ENCODE measurements at regions not wholly inside any gene's neighbourhood (a gene's known extent, or its start where the extent isn't known, plus 50 kb on each side); places are given as distances from the start of the nearest gene placed in this dataset.

- DNase-seq = no peak
- Mint-ChIP-seq H3K9me3 (peaks cover 27% of the 10 kb centered on the region), H3K4me3 (no peak overlapping the region), H3K4me1 (no peaks in the 10 kb centered on the region), H3K36me3 (ENCODE audit: low read depth) (no peaks in the 10 kb centered on the region), H3K27me3 (no peaks in the 10 kb centered on the region), H3K27ac (no peak overlapping the region)
- intact Hi-C loops (cut with micrococcal nuclease) = no loop called here
Measured at GRCh38 chr6:156026486-156027247, 571.0 kb upstream of the NOX3 start.

- H3K4me3 Mint-ChIP-seq = no peak overlapping the region
- DNase-seq = no peak
- no peak overlapping the region for H3K27ac Mint-ChIP-seq
- no peaks in the 10 kb centered on the region for H3K27me3 Mint-ChIP-seq
- H3K4me1 Mint-ChIP-seq = no peaks in the 10 kb centered on the region
- H3K9me3 Mint-ChIP-seq = peaks cover 21% of the 10 kb centered on the region
- H3K36me3 Mint-ChIP-seq (ENCODE audit: low read depth) = no peaks in the 10 kb centered on the region
- intact Hi-C loops (cut with micrococcal nuclease) = no loop called here
Measured at GRCh38 chr6:156024339-156024738, 568.7 kb upstream of the NOX3 start.

GRCh38 chr6:156021746-156022396, 566.2 kb upstream of the NOX3 start:
- Mint-ChIP-seq H3K4me1 (no peaks in the 10 kb centered on the region), H3K27ac (no peak overlapping the region), H3K4me3 (no peak overlapping the region), H3K36me3 (ENCODE audit: low read depth) (no peaks in the 10 kb centered on the region), H3K9me3 (peaks cover 14% of the 10 kb centered on the region), H3K27me3 (no peaks in the 10 kb centered on the region)
- intact Hi-C loops (cut with micrococcal nuclease) = no loop called here
- DNase-seq = no peak

GRCh38 chr6:156017838-156018237, 562.2 kb upstream of the NOX3 start:
- DNase-seq = no peak
- H3K36me3 Mint-ChIP-seq (ENCODE audit: low read depth) = no peaks in the 10 kb centered on the region
- H3K27me3 Mint-ChIP-seq = no peaks in the 10 kb centered on the region
- H3K4me3 Mint-ChIP-seq = no peak overlapping the region
- no peak overlapping the region for H3K27ac Mint-ChIP-seq
- peaks cover 3% of the 10 kb centered on the region for H3K9me3 Mint-ChIP-seq
- intact Hi-C loops (cut with micrococcal nuclease) = no loop called here
- H3K4me1 Mint-ChIP-seq = peaks cover 5% of the 10 kb centered on the region

GRCh38 chr6:156016186-156016976, 560.7 kb upstream of the NOX3 start:
- H3K27ac Mint-ChIP-seq = no peak overlapping the region
- H3K4me1 Mint-ChIP-seq = peaks cover 5% of the 10 kb centered on the region
- no peaks in the 10 kb centered on the region for H3K36me3 Mint-ChIP-seq (ENCODE audit: low read depth)
- H3K9me3 Mint-ChIP-seq = no peaks in the 10 kb centered on the region
- DNase-seq = no peak
- no peak overlapping the region for H3K4me3 Mint-ChIP-seq
- no peaks in the 10 kb centered on the region for H3K27me3 Mint-ChIP-seq
- intact Hi-C loops (cut with micrococcal nuclease) = no loop called here

GRCh38 chr6:156013155-156013554, 557.5 kb upstream of the NOX3 start:
- no peak for DNase-seq
- intact Hi-C loops (cut with micrococcal nuclease) = no loop called here
- Mint-ChIP-seq H3K4me1 (peaks cover 5% of the 10 kb centered on the region), H3K27ac (no peak overlapping the region), H3K4me3 (peak overlapping the region; percentile 28), H3K27me3 (no peaks in the 10 kb centered on the region), H3K36me3 (ENCODE audit: low read depth) (no peaks in the 10 kb centered on the region), H3K9me3 (peaks cover 4% of the 10 kb centered on the region)

- Mint-ChIP-seq H3K27ac (no peak overlapping the region), H3K9me3 (peaks cover 5% of the 10 kb centered on the region), H3K4me3 (no peak overlapping the region), H3K27me3 (no peaks in the 10 kb centered on the region), H3K4me1 (peaks cover 5% of the 10 kb centered on the region), H3K36me3 (ENCODE audit: low read depth) (no peaks in the 10 kb centered on the region)
- DNase-seq = no peak
- intact Hi-C loops (cut with micrococcal nuclease) = loop anchor here (10.0 kb wide), 1 partner anchor 145 kb away; no protein-coding TSS in a partner anchor
Measured at GRCh38 chr6:156009656-156010055, 554.0 kb upstream of the NOX3 start.

- H3K27me3 Mint-ChIP-seq = no peaks in the 10 kb centered on the region
- H3K9me3 Mint-ChIP-seq = peaks cover 5% of the 10 kb centered on the region
- H3K4me3 Mint-ChIP-seq = no peak overlapping the region
- no peak overlapping the region for H3K27ac Mint-ChIP-seq
- intact Hi-C loops (cut with micrococcal nuclease) = loop anchor here (10.0 kb wide), 1 partner anchor 150 kb away; no protein-coding TSS in a partner anchor
- H3K36me3 Mint-ChIP-seq (ENCODE audit: low read depth) = no peaks in the 10 kb centered on the region
- no peaks in the 10 kb centered on the region for H3K4me1 Mint-ChIP-seq
- no peak for DNase-seq
Measured at GRCh38 chr6:156004796-156005195, 549.2 kb upstream of the NOX3 start.

GRCh38 chr6:155996151-155996550, 540.5 kb upstream of the NOX3 start:
- intact Hi-C loops (cut with micrococcal nuclease) = no loop called here
- no peak overlapping the region for H3K4me3 Mint-ChIP-seq
- H3K9me3 Mint-ChIP-seq = no peaks in the 10 kb centered on the region
- H3K27ac Mint-ChIP-seq = no peak overlapping the region
- no peak for DNase-seq
- H3K4me1 Mint-ChIP-seq = no peaks in the 10 kb centered on the region
- H3K27me3 Mint-ChIP-seq = no peaks in the 10 kb centered on the region
- no peaks in the 10 kb centered on the region for H3K36me3 Mint-ChIP-seq (ENCODE audit: low read depth)

GRCh38 chr6:155995281-155995680, 539.6 kb upstream of the NOX3 start:
- H3K4me1 Mint-ChIP-seq = no peaks in the 10 kb centered on the region
- intact Hi-C loops (cut with micrococcal nuclease) = no loop called here
- DNase-seq = no peak
- H3K27me3 Mint-ChIP-seq = no peaks in the 10 kb centered on the region
- H3K36me3 Mint-ChIP-seq (ENCODE audit: low read depth) = no peaks in the 10 kb centered on the region
- no peaks in the 10 kb centered on the region for H3K9me3 Mint-ChIP-seq
- H3K27ac Mint-ChIP-seq = no peak overlapping the region
- H3K4me3 Mint-ChIP-seq = no peak overlapping the region

- no peak for DNase-seq
- no peaks in the 10 kb centered on the region for H3K36me3 Mint-ChIP-seq (ENCODE audit: low read depth)
- H3K4me1 Mint-ChIP-seq = no peaks in the 10 kb centered on the region
- no peak overlapping the region for H3K27ac Mint-ChIP-seq
- H3K9me3 Mint-ChIP-seq = no peaks in the 10 kb centered on the region
- H3K4me3 Mint-ChIP-seq = no peak overlapping the region
- intact Hi-C loops (cut with micrococcal nuclease) = no loop called here
- H3K27me3 Mint-ChIP-seq = no peaks in the 10 kb centered on the region
Measured at GRCh38 chr6:155994086-155994485, 538.4 kb upstream of the NOX3 start.

- no peak overlapping the region for H3K27ac Mint-ChIP-seq
- no peak overlapping the region for H3K4me3 Mint-ChIP-seq
- intact Hi-C loops (cut with micrococcal nuclease) = no loop called here
Measured at GRCh38 chr6:155993240-155993639, 537.6 kb upstream of the NOX3 start.

GRCh38 chr6:155985660-155986138, 530.1 kb upstream of the NOX3 start:
- Mint-ChIP-seq H3K36me3 (ENCODE audit: low read depth) (no peaks in the 10 kb centered on the region), H3K4me3 (no peak overlapping the region), H3K27me3 (peaks cover 3% of the 10 kb centered on the region), H3K27ac (no peak overlapping the region), H3K4me1 (no peaks in the 10 kb centered on the region), H3K9me3 (no peaks in the 10 kb centered on the region)
- intact Hi-C loops (cut with micrococcal nuclease) = no loop called here
- no peak for DNase-seq

More at GRCh38 chr6:155993240-155993639, 537.6 kb upstream of the NOX3 start:
- Mint-ChIP-seq H3K9me3 (no peaks in the 10 kb centered on the region), H3K27me3 (no peaks in the 10 kb centered on the region), H3K36me3 (ENCODE audit: low read depth) (no peaks in the 10 kb centered on the region), H3K4me1 (no peaks in the 10 kb centered on the region)
- no peak for DNase-seq

- Mint-ChIP-seq H3K27me3 (peaks cover 3% of the 10 kb centered on the region), H3K4me1 (no peaks in the 10 kb centered on the region), H3K9me3 (no peaks in the 10 kb centered on the region), H3K36me3 (ENCODE audit: low read depth) (no peaks in the 10 kb centered on the region), H3K4me3 (no peak overlapping the region), H3K27ac (no peak overlapping the region)
- intact Hi-C loops (cut with micrococcal nuclease) = no loop called here
- no peak for DNase-seq
Measured at GRCh38 chr6:155980768-155981079, 525.1 kb upstream of the NOX3 start.
